Uterus (tissue), 2 donors: ENCODE measurements at regions not wholly inside any gene's neighbourhood (a gene's known extent, or its start where the extent isn't known, plus 50 kb on each side); places are given as distances from the start of the nearest gene placed in this dataset.

Experiments
- POLR2A ChIP-seq, 2 donors: fragments of 450-650 bp; IDR thresholded peaks; one replicate each; pipeline ENCODE4 v1.6.1; 2016; ENCODE audit warnings: antibody characterized with exemption in 2 of 2, mild to moderate bottlenecking in 1 of 2, moderate library complexity in 1 of 2
- TF ChIP-seq, protein P1 (sequence below), 4 experiments: fragments of 200-600 bp in 2 of 4; fragments of 450-650 bp in 2 of 4; sonication (generic) in 2 of 4; IDR thresholded peaks; one replicate each; pipeline ENCODE4 v1.5.1; 2016 to 2019; ENCODE audit warnings: antibody characterized with exemption in 4 of 4, mild to moderate bottlenecking in 2 of 4, moderate library complexity in 1 of 4

- TF ChIP-seq, protein P1, sequence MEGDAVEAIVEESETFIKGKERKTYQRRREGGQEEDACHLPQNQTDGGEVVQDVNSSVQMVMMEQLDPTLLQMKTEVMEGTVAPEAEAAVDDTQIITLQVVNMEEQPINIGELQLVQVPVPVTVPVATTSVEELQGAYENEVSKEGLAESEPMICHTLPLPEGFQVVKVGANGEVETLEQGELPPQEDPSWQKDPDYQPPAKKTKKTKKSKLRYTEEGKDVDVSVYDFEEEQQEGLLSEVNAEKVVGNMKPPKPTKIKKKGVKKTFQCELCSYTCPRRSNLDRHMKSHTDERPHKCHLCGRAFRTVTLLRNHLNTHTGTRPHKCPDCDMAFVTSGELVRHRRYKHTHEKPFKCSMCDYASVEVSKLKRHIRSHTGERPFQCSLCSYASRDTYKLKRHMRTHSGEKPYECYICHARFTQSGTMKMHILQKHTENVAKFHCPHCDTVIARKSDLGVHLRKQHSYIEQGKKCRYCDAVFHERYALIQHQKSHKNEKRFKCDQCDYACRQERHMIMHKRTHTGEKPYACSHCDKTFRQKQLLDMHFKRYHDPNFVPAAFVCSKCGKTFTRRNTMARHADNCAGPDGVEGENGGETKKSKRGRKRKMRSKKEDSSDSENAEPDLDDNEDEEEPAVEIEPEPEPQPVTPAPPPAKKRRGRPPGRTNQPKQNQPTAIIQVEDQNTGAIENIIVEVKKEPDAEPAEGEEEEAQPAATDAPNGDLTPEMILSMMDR (IDR thresholded peaks at IDR 0.05): no peak
- TF ChIP-seq POLR2A (IDR thresholded peaks at IDR 0.05): no peak
Observed at GRCh38 chr20:23150304-23151007, 64.3 kb upstream of the CD93 start.
